HG03378 (cell line): ENCODE measurements at regions not wholly inside any gene's neighbourhood (a gene's known extent, or its start where the extent isn't known, plus 50 kb on each side); places are given as distances from the start of the nearest gene placed in this dataset.
"Not testable (repeated sequence)": the region's sequence is repeated elsewhere in the genome, so short reads cannot be mapped to it uniquely, and the experiment has no call there.

Source experiments
- ATAC-seq: cut with Tn5 transposase; IDR thresholded peaks from one replicate; pipeline ENCODE4 v1.9.1; 2021; ENCODE audit warnings: mild to moderate bottlenecking, moderate library complexity; ENCODE audit not compliant: unreplicated experiment

DNA sequence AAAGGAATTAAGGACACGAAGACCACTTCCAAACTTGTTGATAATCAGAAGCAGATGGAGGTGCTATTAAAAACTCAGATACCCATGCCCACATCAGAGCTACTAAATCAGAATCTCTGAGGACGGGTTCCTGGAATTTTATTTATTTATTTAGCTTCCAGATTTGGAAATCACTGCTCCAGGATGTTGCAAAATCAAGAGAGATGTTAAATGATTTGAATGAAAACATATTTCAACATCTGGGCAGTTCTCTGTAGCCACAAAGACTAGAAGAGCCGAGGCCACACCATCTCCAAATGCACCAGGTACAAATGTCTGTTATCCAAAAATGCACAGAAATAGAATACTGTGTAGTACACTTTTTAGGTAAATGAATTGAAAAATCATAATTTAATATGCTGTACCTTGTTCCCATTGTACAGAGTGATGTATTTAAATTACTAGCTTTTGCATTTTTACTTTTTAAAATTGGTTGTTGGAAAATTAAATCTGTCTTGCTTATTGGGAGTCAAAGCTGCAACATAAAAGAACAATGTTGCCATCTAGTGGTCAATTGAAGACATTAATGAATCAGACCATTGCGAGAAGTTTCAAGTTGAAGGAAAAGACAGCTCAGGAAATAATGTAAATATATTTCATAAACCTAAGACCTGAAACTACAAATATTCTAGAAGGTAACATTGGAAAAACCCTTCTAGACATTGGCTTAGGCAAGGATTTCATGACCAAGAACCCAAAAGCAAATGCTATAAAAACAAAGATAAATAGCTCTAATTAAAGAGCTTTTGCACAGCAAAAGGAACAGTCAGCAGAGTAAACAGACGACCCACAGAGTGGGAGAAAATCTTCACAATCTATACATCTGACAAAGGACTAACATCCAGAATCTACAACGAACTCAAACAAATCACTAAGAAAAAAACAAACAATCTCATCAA, 151.3 kb upstream of the TTC29 start:
- no peak for ATAC-seq

DNA sequence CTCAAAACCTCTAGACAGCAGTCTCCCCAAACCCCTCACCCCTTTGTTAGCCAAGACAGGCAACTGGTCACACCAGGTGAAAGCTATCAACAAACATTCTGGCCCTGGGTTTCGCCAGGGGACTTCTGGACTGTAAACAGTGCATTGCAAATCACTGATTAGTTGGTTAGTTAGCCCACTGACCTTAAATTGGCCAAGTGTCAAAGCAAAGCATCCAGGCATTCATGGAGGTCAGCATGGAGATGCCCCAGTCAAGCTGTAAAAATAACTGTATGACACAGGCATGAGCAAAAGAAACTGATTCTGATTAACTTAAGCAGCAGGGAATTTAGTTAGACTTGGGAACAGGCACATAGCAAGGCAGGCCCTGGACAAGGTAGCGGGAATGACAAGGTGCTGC, 156.0 kb upstream of the TTC29 start:
- no peak for ATAC-seq

DNA sequence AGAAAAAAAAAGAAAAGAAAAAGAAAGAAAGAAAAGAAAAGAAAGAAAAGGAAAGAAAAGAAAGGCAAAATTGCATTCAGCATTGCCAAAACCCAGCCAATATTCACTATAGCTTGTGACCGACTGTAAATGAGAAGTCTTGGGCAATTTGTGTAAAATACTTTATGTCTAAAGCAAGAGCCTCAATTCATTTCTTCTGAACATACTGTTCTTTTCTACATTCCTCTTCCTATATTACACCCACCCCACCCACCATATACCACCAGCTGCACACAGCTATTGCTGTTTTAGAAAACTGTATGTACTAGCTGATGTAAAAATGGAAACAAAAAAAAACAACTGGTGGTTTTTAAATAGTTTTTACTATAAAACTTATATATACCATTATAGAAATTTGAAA, 156.9 kb upstream of the TTC29 start:
- ATAC-seq = no peak

DNA sequence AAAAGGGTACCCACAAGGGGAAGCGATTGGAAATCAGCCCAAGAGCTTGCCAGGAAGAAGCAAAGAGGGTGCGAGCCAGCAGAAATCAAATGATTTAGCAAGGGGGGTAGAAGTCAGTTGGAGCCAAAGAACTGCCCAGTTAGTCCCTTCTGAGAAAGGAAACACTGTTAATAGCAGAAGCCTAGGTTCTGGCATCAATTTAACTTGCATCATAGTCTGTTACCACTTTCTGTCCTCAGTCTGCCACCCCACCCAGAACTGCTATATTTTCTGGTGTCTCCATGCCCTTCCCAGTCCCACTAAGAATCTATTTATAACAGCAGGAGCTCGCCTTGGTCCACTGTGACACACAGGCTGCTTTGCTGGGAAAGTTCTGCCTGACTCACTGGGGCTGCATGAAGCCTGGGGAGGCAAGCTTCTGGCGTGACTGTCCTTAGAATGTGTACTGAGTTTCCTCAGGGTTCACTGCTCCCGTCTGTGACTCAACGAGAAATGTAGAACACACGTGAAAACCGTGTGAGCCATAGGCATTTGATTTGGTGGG, 157.8 kb upstream of the TTC29 start:
- ATAC-seq = no peak

DNA sequence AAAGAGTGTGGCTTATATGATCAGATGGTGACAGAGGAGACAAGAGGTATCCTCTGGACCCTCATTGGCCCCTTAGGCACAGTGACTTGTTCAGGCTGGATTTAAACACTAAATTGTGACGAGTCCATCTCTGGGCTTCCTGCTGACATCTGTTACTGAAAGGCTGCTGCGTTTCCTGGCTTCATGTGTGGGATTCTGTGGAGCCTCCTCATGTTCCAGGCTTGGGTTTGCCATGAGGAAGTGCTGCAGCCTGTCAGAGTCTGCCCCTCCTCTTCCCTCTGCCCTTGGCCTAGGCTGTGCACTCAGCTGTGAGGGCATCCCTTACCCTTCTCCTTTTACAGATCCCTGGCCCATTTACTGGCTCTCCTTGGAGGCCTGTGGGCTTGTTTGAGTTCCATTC, 159.1 kb upstream of the TTC29 start:
- no peak for ATAC-seq

DNA sequence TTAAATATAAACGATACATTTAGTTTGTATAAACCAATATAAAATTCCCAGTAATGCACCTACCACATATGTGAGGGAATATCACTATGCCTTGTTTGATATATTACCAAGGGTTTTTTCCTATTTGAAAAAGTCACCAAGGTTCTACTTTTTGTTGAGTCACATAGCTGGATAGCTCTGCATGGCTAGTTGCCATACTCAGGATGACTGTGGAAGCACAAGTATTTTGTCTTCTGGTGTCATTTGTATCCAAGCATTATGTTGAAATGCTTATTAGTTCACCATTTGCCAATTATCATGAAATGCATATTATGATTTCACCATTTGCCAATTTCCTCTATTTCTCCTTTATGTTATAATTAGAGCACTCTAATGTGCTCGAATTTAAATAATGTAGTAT, 162.7 kb upstream of the TTC29 start:
- ATAC-seq = no peak

DNA sequence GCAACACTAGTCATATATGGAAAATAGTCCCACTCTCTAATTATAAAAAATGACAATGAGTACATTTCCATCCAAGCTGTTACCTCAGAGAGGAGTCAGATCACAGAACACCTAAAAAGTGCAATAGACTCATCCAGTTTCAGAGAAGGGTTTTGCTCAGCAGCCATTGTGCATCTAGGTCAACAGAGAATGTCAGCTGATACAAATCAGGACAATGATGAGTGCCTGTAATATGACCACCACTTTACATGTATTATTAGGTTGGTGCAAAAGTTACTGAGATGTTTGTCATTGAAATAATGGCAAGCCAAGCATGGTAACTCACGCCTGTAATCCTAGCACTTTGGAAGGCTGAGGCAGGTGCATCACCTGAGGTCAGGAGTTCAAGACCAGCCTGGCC, 164.1 kb upstream of the TTC29 start:
- no peak for ATAC-seq

DNA sequence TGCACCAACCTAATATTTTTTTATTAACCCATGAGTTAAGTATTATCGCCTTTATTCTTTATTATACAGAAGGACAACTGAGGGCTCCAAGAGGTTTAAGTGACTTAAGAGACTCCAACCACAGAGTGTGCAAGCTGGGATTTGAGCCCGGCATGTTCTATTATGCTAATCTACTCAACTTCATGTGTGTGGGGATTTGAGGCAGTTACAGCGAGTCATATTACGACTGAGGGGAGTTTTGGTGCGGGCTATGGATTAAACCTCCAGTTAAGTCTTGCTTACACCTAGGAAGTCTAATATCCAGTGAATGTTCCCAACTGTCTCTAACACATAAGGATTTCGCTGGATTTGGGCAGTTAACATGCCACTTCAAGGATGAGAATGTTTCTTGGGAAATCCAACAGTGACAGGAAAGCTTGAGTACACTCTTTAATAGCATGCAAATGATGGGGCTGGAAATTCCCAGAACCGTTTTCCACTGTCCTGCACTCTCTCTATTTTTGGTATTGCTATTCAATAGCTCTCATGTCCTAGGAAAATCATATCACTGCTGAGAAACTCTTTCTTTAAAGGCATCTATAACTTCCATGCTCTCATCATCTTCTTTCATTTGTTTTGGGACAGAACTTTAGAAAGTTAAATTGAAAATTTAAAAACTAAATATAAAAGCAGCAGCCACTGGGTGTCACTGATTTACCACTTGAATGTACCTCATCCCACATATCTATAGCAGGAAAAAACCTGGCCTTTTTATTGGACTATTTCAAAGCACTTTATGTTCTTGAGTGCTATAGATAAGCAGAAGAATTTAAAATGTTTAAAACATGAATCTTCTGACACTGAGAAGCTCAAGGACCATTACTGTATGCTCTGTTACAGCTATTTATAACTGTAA, 165.1 kb upstream of the TTC29 start:
- no peak for ATAC-seq

DNA sequence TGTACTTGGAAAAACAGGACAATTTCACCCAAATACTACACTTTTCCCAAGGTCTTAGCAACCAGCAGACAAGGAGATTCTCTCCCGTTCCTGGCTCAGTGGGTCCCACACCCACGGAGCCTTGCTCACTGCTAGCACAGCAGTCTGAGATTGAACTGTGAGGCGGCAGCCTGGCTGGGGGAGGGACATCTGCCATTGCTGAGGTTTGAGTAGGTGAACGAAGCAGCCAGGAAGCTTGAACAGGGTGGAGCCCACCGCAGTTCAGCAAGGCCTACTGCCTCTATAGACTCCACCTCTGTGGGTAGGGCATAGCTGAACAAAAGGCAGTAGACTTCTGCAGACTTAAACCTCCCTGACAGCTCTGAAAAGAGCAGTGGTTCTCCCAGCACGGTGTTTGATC, 166.5 kb upstream of the TTC29 start:
- ATAC-seq = not testable (repeated sequence)

DNA sequence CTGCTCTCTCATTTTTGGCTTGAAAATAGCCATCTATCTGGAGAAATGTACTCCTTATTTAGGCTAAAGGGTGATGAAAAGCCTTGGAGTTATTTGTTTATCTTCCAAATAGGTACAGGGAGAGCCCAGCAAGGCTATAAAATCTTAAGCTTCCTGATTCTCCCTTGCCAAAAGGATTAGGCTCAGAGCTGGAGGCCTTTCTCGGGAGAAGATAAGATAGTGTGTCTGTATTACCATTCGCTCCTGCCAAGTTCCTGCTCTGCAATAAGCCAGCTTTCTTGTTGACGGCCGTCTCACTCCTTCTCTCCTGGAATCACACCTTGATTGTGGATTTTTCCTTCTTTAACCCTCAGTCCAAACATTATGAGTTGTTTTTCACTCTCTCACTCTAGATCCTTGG, 171.8 kb upstream of the TTC29 start:
- no peak for ATAC-seq

DNA sequence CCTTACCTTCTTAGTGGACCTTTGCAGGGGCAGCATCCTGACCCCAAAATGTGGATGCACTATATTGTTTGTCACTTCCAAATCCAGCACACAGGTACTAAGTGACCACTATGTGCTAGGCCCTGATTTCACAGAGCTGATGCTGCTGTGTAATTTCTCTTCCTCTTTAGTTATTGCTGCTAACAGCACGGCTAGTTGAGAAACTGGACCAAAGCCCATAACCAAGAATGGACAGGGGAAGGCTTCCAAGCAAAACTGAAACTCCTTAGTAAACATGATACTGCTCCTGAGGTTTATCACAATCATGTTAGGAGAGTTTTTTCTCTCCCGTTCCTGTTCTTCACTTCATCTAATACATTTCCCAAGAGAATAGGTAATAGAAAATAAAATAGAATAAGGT, 172.9 kb upstream of the TTC29 start:
- ATAC-seq = no peak

DNA sequence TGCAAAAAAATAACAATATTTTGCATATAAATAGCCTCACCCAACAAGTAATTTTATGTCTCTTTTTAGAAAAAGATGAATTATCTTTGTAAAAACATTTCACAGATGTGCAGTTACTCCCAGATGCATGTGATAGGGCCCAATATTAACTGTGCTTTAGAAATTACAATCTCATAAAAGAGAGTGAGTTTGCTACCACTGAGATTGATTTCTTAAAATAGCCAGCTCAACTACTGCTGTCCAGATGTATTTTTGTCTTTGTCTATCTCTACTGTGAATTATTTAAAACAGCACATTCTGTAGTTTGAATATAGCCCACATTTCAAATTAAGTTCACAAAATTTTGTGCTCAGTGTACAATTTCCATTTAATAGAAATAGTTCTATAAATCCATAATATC, 177.0 kb upstream of the TTC29 start:
- ATAC-seq = no peak

DNA sequence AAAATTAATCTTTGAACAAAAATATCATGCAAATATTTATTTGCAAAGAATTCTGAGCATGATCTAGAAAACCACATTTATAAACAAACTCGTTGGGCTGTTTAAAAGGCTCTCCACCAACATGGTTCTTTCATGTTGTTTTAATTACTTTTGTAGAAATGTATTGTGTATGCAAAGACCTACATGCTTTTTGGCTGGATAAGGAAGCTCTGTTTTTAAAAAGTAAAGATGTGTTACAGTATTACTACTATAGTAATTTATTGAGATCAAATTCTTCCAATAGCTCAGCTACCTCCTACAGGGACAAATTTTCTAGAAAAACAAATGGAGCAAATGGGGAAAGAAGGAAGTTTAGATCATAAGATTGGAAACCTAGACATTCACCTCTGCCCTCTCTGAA, 177.5 kb upstream of the TTC29 start:
- no peak for ATAC-seq

DNA sequence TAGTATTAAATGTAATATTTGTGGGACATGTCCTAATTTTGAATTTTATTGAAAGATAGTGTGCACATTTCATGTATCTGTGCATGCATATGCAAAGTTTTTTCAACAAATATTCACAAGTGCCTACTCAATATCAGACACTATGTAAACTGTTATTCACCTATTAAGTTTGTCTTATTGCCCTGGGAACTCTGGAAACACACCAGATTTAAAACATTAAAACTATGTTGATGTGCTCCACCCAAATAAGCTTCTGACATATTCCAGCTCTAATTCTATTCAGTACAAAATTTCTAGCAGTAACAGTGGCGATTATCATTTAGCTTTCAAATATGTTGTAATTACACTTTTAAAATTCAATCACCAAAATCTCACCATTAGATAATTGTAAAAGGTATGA, 183.1 kb upstream of the TTC29 start:
- ATAC-seq = no peak

DNA sequence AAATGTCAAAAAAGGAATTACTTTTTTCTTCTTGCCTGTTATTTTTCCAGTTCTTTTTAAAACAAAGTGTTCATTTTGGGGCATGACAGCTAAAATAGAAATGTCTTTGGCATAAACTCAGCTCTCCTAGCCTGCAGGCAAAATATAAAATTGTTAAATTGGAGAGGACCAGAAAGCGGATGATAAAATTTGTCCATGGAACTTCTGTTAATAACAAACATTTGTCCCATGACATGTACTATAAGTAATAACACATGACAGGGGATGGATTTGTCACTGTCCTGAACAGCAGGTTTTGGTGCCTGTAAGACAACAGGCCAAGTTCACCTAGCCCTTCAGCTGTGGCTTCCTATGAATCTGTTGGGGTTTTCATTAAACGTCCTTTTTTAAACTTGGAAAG, 184.0 kb upstream of the TTC29 start:
- no peak for ATAC-seq

DNA sequence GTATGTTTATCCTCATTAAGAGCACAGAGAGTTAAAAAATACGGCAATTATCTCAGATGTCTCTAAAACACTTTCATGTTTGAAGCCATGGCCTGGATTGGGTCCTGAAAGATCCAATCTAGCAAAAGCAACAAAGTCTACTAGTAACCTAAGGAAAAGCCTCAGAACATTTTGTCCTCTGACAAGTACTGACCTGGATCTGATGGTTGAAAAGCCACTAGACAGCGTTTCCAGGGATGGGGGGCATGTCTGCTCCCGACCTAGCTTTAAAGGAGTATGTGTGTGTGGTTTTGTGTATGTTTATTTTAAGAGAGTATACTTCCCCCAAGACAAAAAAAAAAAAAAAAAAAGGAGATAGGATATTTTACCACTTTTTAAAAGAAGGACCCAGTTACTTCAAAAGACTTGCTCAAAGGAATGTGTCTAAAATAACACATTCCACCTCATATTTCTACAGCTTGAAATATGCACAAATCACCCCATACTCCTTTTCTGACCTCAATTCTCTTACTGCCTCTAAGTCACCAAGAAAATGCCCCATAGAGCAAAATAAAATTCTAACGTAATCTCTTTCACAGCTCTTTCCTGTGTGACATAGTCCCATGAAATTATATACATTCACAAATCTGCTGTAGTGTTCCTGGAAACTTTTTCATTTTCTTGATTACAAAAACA, 189.0 kb upstream of the TTC29 start:
- no peak for ATAC-seq

DNA sequence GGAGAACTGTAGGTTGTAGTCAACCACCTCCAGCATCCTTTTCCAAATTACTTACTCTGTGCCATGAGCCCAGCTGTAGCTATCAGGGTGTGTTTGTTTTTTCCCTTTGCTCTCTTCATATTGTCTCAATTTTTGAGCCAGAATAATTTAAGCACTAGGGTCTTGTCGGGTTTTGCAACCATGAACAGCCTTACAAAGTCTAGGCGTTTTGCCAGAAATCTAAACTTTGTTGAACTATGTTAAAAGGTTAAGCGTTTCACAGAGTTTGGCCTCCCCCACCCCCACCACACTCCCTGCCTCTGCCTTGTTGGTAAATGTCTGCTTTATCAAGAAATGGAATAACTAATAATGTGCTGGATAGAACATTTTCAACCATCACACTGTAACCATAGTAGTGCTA, 190.6 kb upstream of the TTC29 start:
- ATAC-seq = no peak

DNA sequence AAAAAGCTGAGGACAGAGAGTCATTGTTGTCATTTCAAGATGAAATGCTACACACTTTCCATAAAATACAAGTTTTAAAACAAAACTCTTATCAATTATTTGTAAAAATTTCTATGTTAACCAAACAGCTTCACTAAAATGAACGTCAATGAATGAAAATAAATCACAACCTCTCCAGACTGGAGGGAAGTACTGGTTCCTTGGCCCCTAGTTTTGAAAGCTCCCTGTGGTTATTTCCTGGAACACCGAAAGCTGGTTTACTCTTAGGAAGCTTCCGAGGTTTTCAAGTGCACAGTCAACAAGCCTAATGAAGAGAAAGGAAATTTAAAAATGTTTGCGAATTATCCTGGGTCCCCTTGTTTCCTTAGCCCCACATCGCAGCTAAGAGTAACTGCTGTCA, 191.1 kb upstream of the TTC29 start:
- no peak for ATAC-seq

DNA sequence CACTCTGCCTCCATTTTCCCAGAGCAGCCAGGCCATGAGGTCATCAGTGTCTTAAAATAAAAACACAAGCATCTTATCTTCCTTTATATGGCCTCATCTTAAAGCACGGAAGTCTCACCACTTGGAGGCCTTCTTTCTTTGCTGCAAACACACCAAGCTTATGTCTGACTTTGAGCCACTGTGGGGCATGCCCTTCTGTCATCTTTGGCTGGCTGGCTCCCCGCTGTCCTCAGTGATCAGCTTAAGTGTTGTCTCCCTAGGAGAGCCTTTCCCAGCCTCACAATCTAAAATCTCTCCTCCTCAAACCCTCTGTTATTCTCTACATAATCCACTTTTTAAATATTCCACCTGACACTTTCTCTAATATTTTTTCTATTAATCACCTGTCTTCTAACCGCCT, 191.6 kb upstream of the TTC29 start:
- ATAC-seq = no peak

DNA sequence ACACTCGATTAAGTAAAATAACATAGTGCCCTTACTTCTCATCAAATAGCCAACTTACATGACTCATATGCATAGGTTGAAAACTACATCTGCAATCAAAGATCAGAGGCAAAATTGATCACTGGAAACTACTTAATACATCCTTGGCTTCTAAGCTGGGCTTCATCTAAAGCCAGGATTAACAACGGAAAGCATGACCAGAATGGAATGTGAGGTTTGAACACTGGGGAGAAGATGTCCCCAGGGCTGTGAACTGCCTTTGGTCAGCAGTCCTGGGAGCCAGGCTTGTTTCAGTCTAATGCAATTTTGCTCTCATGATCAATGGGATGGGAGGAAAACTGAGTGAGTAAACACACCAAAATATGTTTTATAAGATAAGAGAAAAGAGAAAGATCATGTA, 192.5 kb upstream of the TTC29 start:
- no peak for ATAC-seq
